Vagina (tissue), 2 donors: ENCODE measurements at regions not wholly inside any gene's neighbourhood (a gene's known extent, or its start where the extent isn't known, plus 50 kb on each side); places are given as distances from the start of the nearest gene placed in this dataset.

Experiments used
- DNase-seq, 2 donors: peaks; one replicate each; pipeline ENCODE4 v3.0.0-alpha.2; 2017; ENCODE audit errors: extremely low spot score in 2 of 2
- H3K27ac ChIP-seq: fragments of 200-600 bp; sonication (generic); one replicate; pipeline ENCODE4 v1.5.1; 2019
- H3K27me3 ChIP-seq: fragments of 200-600 bp; sonication (generic); one replicate; pipeline ENCODE4 v1.5.1; 2019
- H3K36me3 ChIP-seq, 2 donors: fragments of 200-600 bp; sonication (generic); one replicate each; pipeline ENCODE4 v1.5.1; 2017 to 2019
- H3K4me1 ChIP-seq: fragments of 200-600 bp; sonication (generic); one replicate; pipeline ENCODE4 v1.5.1; 2019
- H3K4me3 ChIP-seq, 2 donors: fragments of 200-600 bp; sonication (generic); 1 replicate in 1 of 2; 2 replicates in 1 of 2; pipeline ENCODE4 v1.5.1; 2016 to 2019
- H3K9me3 ChIP-seq: fragments of 200-600 bp; sonication (generic); one replicate; pipeline ENCODE4 v1.5.1; 2019
- CTCF ChIP-seq, 3 experiments: fragments of 450-650 bp in 2 of 3; fragments of 200-600 bp in 1 of 3; sonication (generic) in 1 of 3; IDR thresholded peaks; one replicate each; pipeline ENCODE4 v1.5.1; 2017 to 2019; ENCODE audit warnings: antibody characterized with exemption in 3 of 3, mild to moderate bottlenecking in 2 of 3, moderate library complexity in 2 of 3
- POLR2A ChIP-seq, 2 donors: fragments of 450-650 bp; IDR thresholded peaks; one replicate each; pipeline ENCODE4 v1.6.1; 2017; ENCODE audit warnings: antibody characterized with exemption in 2 of 2, mild to moderate bottlenecking in 2 of 2, moderate library complexity in 2 of 2
- POLR2AphosphoS5 ChIP-seq, 2 donors: sonication (generic); formaldehyde crosslinking; IDR thresholded peaks; one replicate each; pipeline ENCODE4 v1.9.0; 2017; ENCODE audit warnings: antibody characterized with exemption in 2 of 2, mild to moderate bottlenecking in 2 of 2, low read depth in 1 of 2; ENCODE audit not compliant: insufficient read depth in 1 of 2
- intact Hi-C: fragments of 100-400 bp; cut with DNase I; formaldehyde crosslinking; loops from one replicate; pipeline ENCODE4 v1.15.1; 2023

DNA sequence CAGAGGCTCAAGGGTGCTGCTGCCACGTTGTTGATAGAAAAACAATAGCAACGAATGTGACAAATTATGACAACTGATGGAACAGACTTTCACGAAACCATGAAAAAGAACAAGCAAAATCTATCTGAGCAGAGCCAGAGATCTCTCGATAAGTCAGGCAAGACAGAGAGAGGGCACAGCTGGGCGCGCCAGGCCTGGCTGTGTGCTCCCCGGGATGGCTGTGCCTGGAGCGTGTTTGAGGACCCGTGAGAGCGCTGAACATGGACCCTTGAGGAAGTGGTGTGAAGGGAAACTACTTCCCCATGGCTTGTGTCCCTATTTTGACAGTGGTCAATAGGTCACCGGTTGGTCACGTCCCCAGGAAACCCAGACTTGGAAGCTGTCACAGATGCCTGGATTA lies 83.1 kb upstream of the FGF3 start:
- DNase-seq, result no peak
- Histone ChIP-seq H3K4me1 (no peaks in the 10 kb centered on the region), H3K27ac (no peak overlapping the region), H3K9me3 (no peaks in the 10 kb centered on the region), H3K36me3 (no peaks in the 10 kb centered on the region), H3K27me3 (no peaks in the 10 kb centered on the region), H3K4me3 (no peak overlapping the region)
- intact Hi-C loops, result loop anchor here (5.0 kb wide), 1 partner anchor 210 kb away; no protein-coding TSS in a partner anchor
- no peak for TF ChIP-seq POLR2A (IDR thresholded peaks at IDR 0.05)
- TF ChIP-seq CTCF (IDR thresholded peaks at IDR 0.05), result no peak
- TF ChIP-seq POLR2AphosphoS5 (IDR thresholded peaks at IDR 0.05; ENCODE audit: insufficient read depth in 1 of 2, low read depth in 1 of 2), result no peak

DNA sequence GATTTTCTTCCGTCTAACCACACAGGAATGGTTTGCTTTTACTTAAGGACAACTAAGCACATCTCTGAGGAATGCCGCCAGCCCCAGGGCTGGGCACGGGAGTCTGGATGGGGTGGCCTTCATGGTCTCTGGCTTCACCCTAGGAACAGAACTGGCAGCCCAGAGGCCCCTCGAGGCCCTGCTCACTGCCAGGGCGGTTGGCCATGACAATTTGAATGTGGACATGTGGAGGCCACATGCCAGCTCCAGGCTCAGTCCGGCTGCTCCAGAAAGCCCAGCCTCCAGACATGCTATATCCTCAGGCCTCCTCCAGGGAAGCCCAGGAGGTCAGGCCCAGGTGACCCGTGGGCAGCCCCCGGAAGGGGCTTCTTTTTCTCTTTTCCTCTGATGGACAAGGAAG lies 84.0 kb upstream of the FGF3 start:
- TF ChIP-seq POLR2AphosphoS5 (IDR thresholded peaks at IDR 0.05; ENCODE audit: insufficient read depth in 1 of 2, low read depth in 1 of 2), result no peak
- no peak for TF ChIP-seq POLR2A (IDR thresholded peaks at IDR 0.05)
- TF ChIP-seq CTCF (IDR thresholded peaks at IDR 0.05), result no peak
- no peak for DNase-seq
- Histone ChIP-seq H3K4me3 (no peak overlapping the region), H3K4me1 (no peaks in the 10 kb centered on the region), H3K27me3 (no peaks in the 10 kb centered on the region), H3K27ac (no peak overlapping the region), H3K36me3 (no peaks in the 10 kb centered on the region), H3K9me3 (no peaks in the 10 kb centered on the region)
- intact Hi-C loops, result loop anchor here (5.0 kb wide), 1 partner anchor 211 kb away; no protein-coding TSS in a partner anchor

DNA sequence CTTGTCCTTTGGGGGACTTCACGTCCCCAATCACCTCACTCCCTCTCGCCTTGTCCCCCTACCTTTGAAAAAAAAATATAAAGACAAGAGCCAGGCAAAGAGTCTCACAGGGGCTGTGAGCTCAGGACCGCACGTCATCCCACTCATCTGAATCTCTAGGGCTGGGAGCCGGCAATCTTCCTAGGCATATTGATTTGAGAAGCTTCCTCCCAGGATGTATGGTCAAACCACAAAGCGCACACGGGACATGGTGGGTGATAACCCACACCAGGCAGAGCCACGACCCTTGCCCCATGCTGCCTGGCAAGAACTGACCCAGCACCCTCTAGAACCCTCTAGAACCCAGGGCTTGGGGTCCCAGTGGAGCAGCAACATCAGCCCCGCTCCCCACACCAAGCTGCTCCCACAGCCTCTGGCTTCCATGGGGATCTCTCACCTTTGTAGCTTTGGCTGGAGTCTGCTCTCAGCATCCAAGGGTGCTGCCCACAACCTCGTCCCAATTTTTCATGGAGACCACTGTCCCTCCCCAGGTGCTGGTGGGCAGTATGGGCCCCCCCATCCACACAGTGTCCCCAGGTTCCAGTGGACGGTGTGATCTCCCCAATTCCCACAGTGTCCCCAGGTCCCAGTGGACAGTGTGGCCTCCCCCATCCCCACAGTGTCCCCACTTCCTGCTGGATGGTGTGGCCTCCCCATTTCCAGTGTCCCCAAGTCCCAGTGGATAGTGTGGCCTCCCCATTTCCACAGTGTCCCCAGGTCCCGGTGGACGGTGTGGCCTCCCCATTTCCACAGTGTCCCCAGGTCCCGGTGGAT lies 85.2 kb upstream of the FGF3 start:
- Histone ChIP-seq H3K9me3 (no peaks in the 10 kb centered on the region), H3K36me3 (no peaks in the 10 kb centered on the region), H3K27me3 (no peaks in the 10 kb centered on the region), H3K4me1 (no peaks in the 10 kb centered on the region), H3K27ac (no peak overlapping the region), H3K4me3 (no peak overlapping the region)
- intact Hi-C loops, result loop anchor here (5.0 kb wide), 1 partner anchor 212 kb away; no protein-coding TSS in a partner anchor
- DNase-seq, result no peak
- no peak for TF ChIP-seq POLR2A (IDR thresholded peaks at IDR 0.05)
- TF ChIP-seq CTCF (IDR thresholded peaks at IDR 0.05), result no peak
- no peak for TF ChIP-seq POLR2AphosphoS5 (IDR thresholded peaks at IDR 0.05; ENCODE audit: insufficient read depth in 1 of 2, low read depth in 1 of 2)

- no peak for DNase-seq
- Histone ChIP-seq H3K9me3 (no peaks in the 10 kb centered on the region), H3K27ac (no peak overlapping the region), H3K4me1 (no peaks in the 10 kb centered on the region), H3K36me3 (no peaks in the 10 kb centered on the region), H3K4me3 (no peak overlapping the region), H3K27me3 (no peaks in the 10 kb centered on the region)
- intact Hi-C loops, result loop anchor here (5.0 kb wide), 1 partner anchor 213 kb away; no protein-coding TSS in a partner anchor
- TF ChIP-seq CTCF (IDR thresholded peaks at IDR 0.05), result no peak
- no peak for TF ChIP-seq POLR2A (IDR thresholded peaks at IDR 0.05)
- TF ChIP-seq POLR2AphosphoS5 (IDR thresholded peaks at IDR 0.05; ENCODE audit: insufficient read depth in 1 of 2, low read depth in 1 of 2), result no peak
Observed at GRCh38 chr11:69904974-69905535, 85.8 kb upstream of the FGF3 start.
